Gastroesophageal sphincter (tissue), 4 donors: ENCODE measurements at regions not wholly inside any gene's neighbourhood (a gene's known extent, or its start where the extent isn't known, plus 50 kb on each side); places are given as distances from the start of the nearest gene placed in this dataset.

Source experiments
- ATAC-seq: fragments of 150-250 bp; one replicate; pipeline ENCODE4 v1.9.1; 2016; ENCODE audit warnings: mild to moderate bottlenecking, moderate library complexity
- H3K27ac ChIP-seq, 4 donors: fragments of 200-600 bp; sonication (generic) in 3 of 4; 1 replicate in 3 of 4; 2 replicates in 1 of 4; pipeline ENCODE4 v1.5.1; 2016 to 2019
- H3K27me3 ChIP-seq: fragments of 200-600 bp; sonication (generic); one replicate; pipeline ENCODE4 v1.5.1; 2019
- H3K36me3 ChIP-seq, 2 donors: fragments of 200-600 bp; sonication (generic); one replicate each; pipeline ENCODE4 v1.5.1; 2019; ENCODE audit warnings: control low read depth in 1 of 2
- H3K4me1 ChIP-seq, 3 donors: fragments of 200-600 bp; sonication (generic); 1 replicate in 2 of 3; 2 replicates in 1 of 3; pipeline ENCODE4 v1.5.1; 2016 to 2019; ENCODE audit warnings: control low read depth in 2 of 3
- H3K4me3 ChIP-seq, 2 donors: fragments of 200-600 bp; sonication (generic); one replicate each; pipeline ENCODE4 v1.5.1; 2019; ENCODE audit warnings: mild to moderate bottlenecking in 1 of 2, moderate library complexity in 1 of 2
- H3K9me3 ChIP-seq, 3 donors: fragments of 200-600 bp; sonication (generic); one replicate each; pipeline ENCODE4 v1.5.1; 2017 to 2019; ENCODE audit warnings: control low read depth in 2 of 3
- EP300 ChIP-seq: sonication (generic); formaldehyde crosslinking; IDR thresholded peaks from one replicate; pipeline ENCODE4 v1.6.1; 2017; ENCODE audit warnings: antibody characterized with exemption, mild to moderate bottlenecking
- POLR2A ChIP-seq, 2 donors: fragments of 450-650 bp; IDR thresholded peaks; one replicate each; pipeline ENCODE4 v1.6.1; 2017; ENCODE audit warnings: antibody characterized with exemption in 2 of 2, mild to moderate bottlenecking in 2 of 2, moderate library complexity in 1 of 2
- POLR2AphosphoS5 ChIP-seq: sonication (generic); formaldehyde crosslinking; IDR thresholded peaks from one replicate; pipeline ENCODE4 v1.6.1; 2017; ENCODE audit warnings: antibody characterized with exemption
- WGBS, 2 donors: methylation state at CpG; one replicate each; pipeline ENCODE4 v1.1.5; 2018; ENCODE audit warnings: low coverage in 1 of 2; 5-methylcytosine and 5-hydroxymethylcytosine counted together
- TF ChIP-seq, protein P1 (sequence below), 4 experiments: fragments of 200-600 bp in 2 of 4; fragments of 450-650 bp in 2 of 4; sonication (generic) in 1 of 4; IDR thresholded peaks; one replicate each; pipeline ENCODE4 v1.5.1; 2017 to 2019; ENCODE audit warnings: antibody characterized with exemption in 4 of 4, mild to moderate bottlenecking in 2 of 4, moderate library complexity in 2 of 4

- H3K4me3 ChIP-seq: no peak overlapping the region
- no peaks in the 10 kb centered on the region for H3K27me3 ChIP-seq
- H3K4me1 ChIP-seq: no peaks in the 10 kb centered on the region
- peaks cover 0 to 14% (median 0%) of the 10 kb centered on the region in 3 donors for H3K9me3 ChIP-seq
- no peaks in the 10 kb centered on the region for H3K36me3 ChIP-seq
- H3K27ac ChIP-seq: no peak overlapping the region
- TF ChIP-seq EP300: no peak
- TF ChIP-seq, protein P1, sequence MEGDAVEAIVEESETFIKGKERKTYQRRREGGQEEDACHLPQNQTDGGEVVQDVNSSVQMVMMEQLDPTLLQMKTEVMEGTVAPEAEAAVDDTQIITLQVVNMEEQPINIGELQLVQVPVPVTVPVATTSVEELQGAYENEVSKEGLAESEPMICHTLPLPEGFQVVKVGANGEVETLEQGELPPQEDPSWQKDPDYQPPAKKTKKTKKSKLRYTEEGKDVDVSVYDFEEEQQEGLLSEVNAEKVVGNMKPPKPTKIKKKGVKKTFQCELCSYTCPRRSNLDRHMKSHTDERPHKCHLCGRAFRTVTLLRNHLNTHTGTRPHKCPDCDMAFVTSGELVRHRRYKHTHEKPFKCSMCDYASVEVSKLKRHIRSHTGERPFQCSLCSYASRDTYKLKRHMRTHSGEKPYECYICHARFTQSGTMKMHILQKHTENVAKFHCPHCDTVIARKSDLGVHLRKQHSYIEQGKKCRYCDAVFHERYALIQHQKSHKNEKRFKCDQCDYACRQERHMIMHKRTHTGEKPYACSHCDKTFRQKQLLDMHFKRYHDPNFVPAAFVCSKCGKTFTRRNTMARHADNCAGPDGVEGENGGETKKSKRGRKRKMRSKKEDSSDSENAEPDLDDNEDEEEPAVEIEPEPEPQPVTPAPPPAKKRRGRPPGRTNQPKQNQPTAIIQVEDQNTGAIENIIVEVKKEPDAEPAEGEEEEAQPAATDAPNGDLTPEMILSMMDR (IDR thresholded peaks at IDR 0.05): no peak
- TF ChIP-seq POLR2AphosphoS5: no peak
- no peak for TF ChIP-seq POLR2A (IDR thresholded peaks at IDR 0.05)
- no peak for ATAC-seq
- 80 to 87% methylated on average over 4 of the region's 4 CpGs for WGBS, 2 donors
These were observed 468.2 kb downstream of the NUF2 start for GRCh38 chr1:163789911-163790310.

DNA sequence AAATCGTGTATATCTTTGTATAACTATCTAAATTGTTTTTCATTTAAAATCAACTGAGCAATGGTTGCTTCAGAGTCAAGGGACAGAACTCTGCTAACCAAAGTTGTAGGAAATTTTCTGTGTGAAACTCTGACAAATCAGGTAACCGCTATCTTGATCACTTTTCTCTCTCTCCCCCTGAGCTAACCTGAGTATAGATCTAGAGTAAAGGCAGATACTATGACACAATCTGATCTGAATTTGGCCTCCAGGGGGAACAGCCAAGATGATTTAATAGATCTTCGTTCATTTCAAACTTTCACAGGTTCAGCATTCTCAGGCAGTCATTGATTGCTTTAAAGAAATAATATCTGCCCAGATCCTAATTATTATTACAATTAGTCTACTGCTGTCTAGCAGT is 472.8 kb downstream of the NUF2 start:
- ATAC-seq: no peak
- H3K36me3 ChIP-seq: no peaks in the 10 kb centered on the region
- H3K27me3 ChIP-seq: no peaks in the 10 kb centered on the region
- no peaks in the 10 kb centered on the region for H3K4me1 ChIP-seq
- no peak overlapping the region for H3K27ac ChIP-seq
- no peak overlapping the region for H3K4me3 ChIP-seq
- 61 to 69% methylated on average over 3 of the region's 3 CpGs for WGBS, 2 donors
- TF ChIP-seq POLR2A (IDR thresholded peaks at IDR 0.05) (no peak), POLR2AphosphoS5 (no peak), EP300 (no peak)
- TF ChIP-seq, protein P1 (IDR thresholded peaks at IDR 0.05): no peak
- H3K9me3 ChIP-seq: peaks cover 0 to 14% (median 0%) of the 10 kb centered on the region in 3 donors

DNA sequence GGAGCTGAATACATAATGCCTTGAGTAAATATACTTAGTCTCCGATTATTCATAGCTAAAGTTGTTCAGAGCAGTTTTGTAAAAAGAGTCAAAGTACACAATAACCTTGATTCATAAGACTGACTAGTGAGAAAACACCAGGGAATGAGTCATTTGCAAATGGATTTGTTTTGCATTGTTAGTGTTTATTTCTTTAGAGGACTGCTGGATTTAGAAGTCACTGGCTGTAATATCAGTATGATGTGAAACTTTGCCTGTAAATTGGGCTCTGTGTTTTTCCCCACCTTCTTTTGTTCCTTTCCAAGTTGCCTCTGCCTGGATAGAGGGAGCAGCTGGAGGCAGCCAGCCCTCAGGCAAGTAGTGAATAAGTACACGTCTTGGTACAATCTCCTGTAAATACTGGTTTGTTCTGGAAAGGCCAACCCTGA is 474.7 kb downstream of the NUF2 start:
- Histone ChIP-seq H3K4me1 (no peaks in the 10 kb centered on the region), H3K4me3 (no peak overlapping the region), H3K27ac (no peak overlapping the region), H3K27me3 (no peaks in the 10 kb centered on the region), H3K9me3 (peaks cover 0 to 14% (median 0%) of the 10 kb centered on the region in 3 donors), H3K36me3 (no peaks in the 10 kb centered on the region)
- WGBS, 2 donors: 31 to 42% methylated on average over 2 of the region's 2 CpGs
- ATAC-seq: no peak
- TF ChIP-seq, protein P1 (IDR thresholded peaks at IDR 0.05): no peak
- TF ChIP-seq POLR2A (IDR thresholded peaks at IDR 0.05): no peak
- no peak for TF ChIP-seq POLR2AphosphoS5
- TF ChIP-seq EP300: no peak

DNA sequence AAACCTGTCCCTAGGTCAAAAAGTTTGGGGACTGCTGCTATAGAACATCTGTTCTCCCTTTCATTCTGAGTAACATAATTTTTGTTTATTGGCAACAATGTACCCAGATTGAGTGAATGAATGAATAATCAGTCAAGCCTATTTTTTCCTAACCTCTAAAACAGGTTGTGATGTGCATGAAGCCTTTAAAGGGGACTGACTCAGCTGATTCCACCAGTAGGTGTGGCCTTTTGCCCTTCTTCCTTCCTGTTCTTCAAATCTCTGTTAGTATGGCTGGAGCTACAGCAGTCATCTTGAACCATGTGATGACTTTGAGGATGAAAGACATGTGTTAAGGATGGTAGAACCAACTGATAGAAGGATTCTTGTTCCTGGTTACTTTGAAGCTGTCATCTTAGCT is 476.1 kb downstream of the NUF2 start:
- no peak overlapping the region for H3K27ac ChIP-seq
- TF ChIP-seq, protein P1 (IDR thresholded peaks at IDR 0.05): no peak
- no peak for TF ChIP-seq EP300
- no peak for TF ChIP-seq POLR2AphosphoS5
- TF ChIP-seq POLR2A (IDR thresholded peaks at IDR 0.05): no peak
- H3K27me3 ChIP-seq: no peaks in the 10 kb centered on the region
- no peak overlapping the region for H3K4me3 ChIP-seq
- ATAC-seq: no peak
- no peaks in the 10 kb centered on the region for H3K36me3 ChIP-seq
- H3K4me1 ChIP-seq: no peaks in the 10 kb centered on the region
- H3K9me3 ChIP-seq: peaks cover 0 to 4% (median 0%) of the 10 kb centered on the region in 3 donors

DNA sequence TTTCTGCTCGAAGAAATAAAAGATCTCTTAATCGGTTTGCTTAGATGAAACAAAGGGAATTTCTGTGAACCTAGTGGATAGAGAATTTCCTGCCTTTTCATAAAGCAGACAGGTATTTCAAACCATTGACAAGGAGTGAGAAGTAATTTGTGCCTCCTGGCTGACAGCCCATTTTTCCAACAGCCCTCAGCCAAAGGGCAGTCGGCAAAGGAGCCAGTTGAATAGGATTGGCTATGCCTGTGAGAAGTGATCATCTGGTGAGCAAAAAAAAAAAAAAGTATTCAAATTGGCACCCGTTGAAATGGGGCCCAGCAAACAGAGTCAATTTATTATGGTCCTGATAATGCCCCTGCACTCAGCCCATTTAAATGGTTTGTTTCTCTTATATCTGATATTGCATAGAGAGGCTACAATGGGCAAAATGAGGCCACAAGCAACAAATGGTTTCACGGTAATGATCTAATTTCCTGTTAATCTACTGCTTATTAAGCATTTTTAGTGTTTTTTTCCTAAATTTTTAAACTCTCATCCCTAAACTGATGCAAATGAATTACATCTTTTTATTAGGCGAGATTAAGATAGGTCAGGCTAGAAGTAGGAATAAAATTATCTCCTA is 477.5 kb downstream of the NUF2 start:
- H3K4me1 ChIP-seq: no peaks in the 10 kb centered on the region
- no peak for ATAC-seq
- WGBS, 2 donors: 81 to 93% methylated on average over 6 of the region's 6 CpGs
- H3K36me3 ChIP-seq: no peaks in the 10 kb centered on the region
- no peaks in the 10 kb centered on the region for H3K27me3 ChIP-seq
- H3K4me3 ChIP-seq: no peak overlapping the region
- H3K27ac ChIP-seq: no peak overlapping the region
- TF ChIP-seq POLR2A (IDR thresholded peaks at IDR 0.05): no peak
- TF ChIP-seq, protein P1 (IDR thresholded peaks at IDR 0.05): no peak
- TF ChIP-seq POLR2AphosphoS5: no peak
- TF ChIP-seq EP300: no peak
- H3K9me3 ChIP-seq: no peaks in the 10 kb centered on the region
